Activated CD8-positive, alpha-beta memory T cell treated with anti-CD3 and anti-CD28 coated beads, Interleukin-2, amount 10 ng/mL, durations not matched to agents 7 days and 5 days (primary cell): ENCODE measurements at regions not wholly inside any gene's neighbourhood (a gene's known extent, or its start where the extent isn't known, plus 50 kb on each side); places are given as distances from the start of the nearest gene placed in this dataset.
A peak's percentile ranks its signal among the peaks of the same experiment; 100 is the strongest.

ENCODE experiments used
- ATAC-seq: fragments of 150-1000 bp; cut with Tn5 transposase; one replicate; pipeline ENCODE4 v1.10.0; 2021; ENCODE audit warnings: moderate library complexity
- CTCF ChIA-PET: fragments of 350-600 bp; sonication (Branson Sonifier 250); formaldehyde crosslinking; loops from one replicate; lab custom pipeline; 2021; ENCODE audit warnings: antibody characterized with exemption; lab: Charles Lee
- DNase-seq: peaks from one replicate; pipeline ENCODE4 v3.0.0-alpha.2; 2020
- H3K27ac Mint-ChIP-seq: one replicate; pipeline ENCODE4 v1.8.0; 2021; ENCODE audit warnings: mild to moderate bottlenecking, mixed read lengths
- H3K27me3 Mint-ChIP-seq: one replicate; pipeline ENCODE4 v1.8.0; 2021; ENCODE audit warnings: mixed read lengths
- H3K36me3 Mint-ChIP-seq: one replicate; pipeline ENCODE4 v1.8.0; 2021; ENCODE audit warnings: mild to moderate bottlenecking, mixed read lengths
- H3K4me1 Mint-ChIP-seq: one replicate; pipeline ENCODE4 v1.8.0; 2021; ENCODE audit warnings: mixed read lengths
- H3K4me3 Mint-ChIP-seq: one replicate; pipeline ENCODE4 v1.8.0; 2021; ENCODE audit warnings: mild to moderate bottlenecking, moderate library complexity, mixed read lengths
- H3K9me3 Mint-ChIP-seq: one replicate; pipeline ENCODE4 v1.8.0; 2022; ENCODE audit warnings: low read depth, mixed read lengths

DNA sequence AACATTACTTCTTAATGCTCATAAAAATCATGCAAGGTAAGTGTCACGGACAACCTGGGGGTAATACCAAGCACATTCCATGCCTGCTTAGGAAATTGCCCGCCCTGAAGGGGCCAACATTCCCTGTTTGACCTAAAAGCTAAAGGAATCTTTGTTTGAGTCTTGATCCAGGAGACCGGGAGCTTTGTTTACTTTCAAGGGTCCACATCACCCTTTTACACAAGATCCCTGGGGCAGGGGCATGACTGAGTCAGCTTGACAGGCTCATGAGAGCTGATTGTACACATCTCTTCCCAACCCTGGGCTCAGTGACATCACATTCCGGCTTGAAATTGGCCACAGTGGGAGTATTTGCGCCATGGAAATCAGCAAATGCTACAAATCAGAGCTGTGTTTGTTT lies 248.1 kb upstream of the HABP2 start:
- no peak for ATAC-seq
- no peaks in the 10 kb centered on the region for H3K36me3 Mint-ChIP-seq
- no peak for DNase-seq
- CTCF ChIA-PET, result no interaction called here
- H3K4me1 Mint-ChIP-seq, result no peaks in the 10 kb centered on the region
- H3K27ac Mint-ChIP-seq, result no peak overlapping the region
- H3K4me3 Mint-ChIP-seq, result no peak overlapping the region
- no peaks in the 10 kb centered on the region for H3K9me3 Mint-ChIP-seq
- H3K27me3 Mint-ChIP-seq, result peaks cover 19% of the 10 kb centered on the region

DNA sequence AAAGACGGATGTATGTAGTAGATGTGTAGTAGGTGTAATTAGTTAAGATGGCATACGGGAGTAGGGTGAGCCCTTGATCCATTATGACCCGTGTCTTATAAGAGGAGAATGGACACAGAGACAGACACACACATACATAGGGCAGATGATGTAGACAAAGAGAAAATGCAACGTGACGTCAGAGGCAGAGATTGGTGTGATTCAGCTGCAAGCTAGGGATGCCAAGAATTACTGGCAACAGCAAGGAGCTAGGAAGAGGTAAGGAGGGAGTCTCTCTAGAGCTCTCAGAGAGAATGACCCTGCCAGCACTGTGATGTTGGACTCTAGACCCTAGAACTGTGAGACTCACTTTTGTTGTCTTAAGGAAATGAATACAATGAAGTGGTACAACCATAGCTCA lies 247.0 kb upstream of the HABP2 start:
- no peaks in the 10 kb centered on the region for H3K36me3 Mint-ChIP-seq
- ATAC-seq (no peak), DNase-seq (no peak)
- CTCF ChIA-PET, result interaction anchor here (1.4 kb wide), 1 partner anchor 79 kb away, joined by 3 read pairs; no protein-coding TSS in a partner anchor
- H3K27me3 Mint-ChIP-seq, result peaks cover 19% of the 10 kb centered on the region
- no peaks in the 10 kb centered on the region for H3K4me1 Mint-ChIP-seq
- H3K9me3 Mint-ChIP-seq, result no peaks in the 10 kb centered on the region
- H3K4me3 Mint-ChIP-seq, result no peak overlapping the region
- no peak overlapping the region for H3K27ac Mint-ChIP-seq

DNA sequence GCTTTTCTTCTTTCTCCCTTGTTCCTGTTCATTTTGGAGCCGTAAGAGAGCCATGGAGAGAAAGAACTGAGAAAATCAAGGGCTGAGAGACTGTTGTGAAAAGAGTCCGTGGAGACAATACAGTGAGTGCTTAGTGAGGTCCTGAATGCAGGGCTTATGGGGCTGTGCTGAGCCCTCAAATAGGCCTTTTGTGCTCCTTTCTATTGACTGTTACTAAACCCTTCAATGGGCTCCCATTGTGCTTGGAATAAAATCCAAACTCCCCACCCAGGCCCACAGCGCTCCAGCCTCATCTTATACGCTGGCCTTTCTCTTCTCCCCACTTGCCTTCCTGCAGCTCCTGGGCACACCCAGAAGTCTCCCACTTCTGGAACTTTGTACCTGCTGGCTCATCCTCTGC lies 243.1 kb upstream of the HABP2 start:
- DNase-seq (no peak), ATAC-seq (no peak)
- peaks cover 13% of the 10 kb centered on the region for H3K27me3 Mint-ChIP-seq
- no peaks in the 10 kb centered on the region for H3K36me3 Mint-ChIP-seq
- CTCF ChIA-PET, result no interaction called here
- H3K27ac Mint-ChIP-seq, result no peak overlapping the region
- H3K9me3 Mint-ChIP-seq, result no peaks in the 10 kb centered on the region
- H3K4me3 Mint-ChIP-seq, result no peak overlapping the region
- H3K4me1 Mint-ChIP-seq, result no peaks in the 10 kb centered on the region

DNA sequence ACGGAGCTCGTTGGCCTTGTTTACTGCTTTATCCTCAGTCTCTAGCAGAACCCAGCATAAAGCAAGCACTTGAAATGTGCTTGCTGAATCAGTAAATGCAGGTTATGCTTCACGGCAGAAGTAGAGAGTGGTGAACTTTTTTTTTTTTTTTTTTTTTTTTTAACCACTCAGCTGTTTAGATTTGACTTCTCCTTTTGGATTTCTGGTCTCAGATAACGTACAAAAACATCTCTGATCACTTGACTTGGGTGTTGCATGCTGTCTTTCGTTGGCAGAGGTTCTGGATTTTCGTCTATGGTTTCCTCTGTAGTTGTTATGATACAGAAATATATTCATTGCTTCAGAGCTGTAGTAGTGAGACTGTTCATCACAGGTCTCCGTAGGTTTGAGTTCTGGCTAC lies 242.5 kb upstream of the HABP2 start:
- DNase-seq (no peak), ATAC-seq (no peak)
- Mint-ChIP-seq H3K4me1 (no peaks in the 10 kb centered on the region), H3K27me3 (peaks cover 13% of the 10 kb centered on the region), H3K36me3 (no peaks in the 10 kb centered on the region), H3K9me3 (no peaks in the 10 kb centered on the region), H3K27ac (no peak overlapping the region), H3K4me3 (no peak overlapping the region)
- CTCF ChIA-PET, result no interaction called here

DNA sequence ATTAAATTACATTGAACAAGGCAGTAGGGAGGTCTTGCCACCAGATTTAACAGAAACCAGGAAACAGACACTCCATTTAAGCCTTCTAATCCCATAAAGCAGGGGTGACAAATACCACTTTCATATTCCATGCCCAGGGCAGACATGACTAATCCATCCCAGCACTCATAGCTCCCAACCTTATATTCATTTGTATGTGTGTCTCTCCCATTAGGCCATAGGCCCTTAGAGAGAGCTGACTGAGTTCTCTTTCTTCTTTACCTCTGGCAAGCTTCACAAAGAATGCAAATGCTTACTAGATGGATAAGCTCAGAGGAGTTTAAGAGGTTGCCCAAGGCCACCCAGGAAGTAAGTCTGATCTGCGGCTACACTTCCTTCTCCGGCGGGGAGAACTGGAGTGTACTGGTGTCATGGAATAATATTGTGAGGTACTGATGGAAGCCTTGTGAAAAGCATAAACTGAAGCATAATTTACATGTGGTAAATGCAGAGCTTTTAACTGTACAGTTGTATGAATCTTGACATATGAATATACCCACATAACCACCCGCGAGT lies 239.7 kb upstream of the HABP2 start:
- ATAC-seq (no peak), DNase-seq (no peak)
- Mint-ChIP-seq H3K27me3 (peaks cover 9% of the 10 kb centered on the region), H3K36me3 (no peaks in the 10 kb centered on the region), H3K27ac (no peak overlapping the region), H3K4me3 (no peak overlapping the region), H3K4me1 (no peaks in the 10 kb centered on the region), H3K9me3 (peaks cover 3% of the 10 kb centered on the region)
- CTCF ChIA-PET, result no interaction called here

DNA sequence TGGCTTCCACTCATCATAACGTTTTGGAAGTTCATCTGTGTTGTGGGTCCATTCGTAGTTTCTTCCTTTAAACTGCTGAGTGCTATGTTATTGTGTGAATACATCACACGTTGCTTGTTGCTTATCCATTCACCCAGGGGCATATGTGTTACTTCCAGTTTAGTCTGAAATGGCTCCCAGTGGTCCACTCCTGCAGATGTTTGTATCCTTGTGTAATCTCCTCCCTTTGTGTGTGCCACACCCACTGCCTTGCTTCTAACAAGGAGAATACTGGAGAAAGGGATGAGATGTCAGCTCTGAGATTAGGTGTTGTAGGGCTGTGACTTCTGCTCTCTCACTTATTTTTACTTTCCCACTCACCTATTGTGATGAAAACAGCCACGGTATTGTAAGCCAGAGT lies 239.1 kb upstream of the HABP2 start:
- H3K27ac Mint-ChIP-seq, result no peak overlapping the region
- DNase-seq (no peak), ATAC-seq (no peak)
- H3K9me3 Mint-ChIP-seq, result peaks cover 3% of the 10 kb centered on the region
- no peaks in the 10 kb centered on the region for H3K4me1 Mint-ChIP-seq
- H3K4me3 Mint-ChIP-seq, result no peak overlapping the region
- peaks cover 9% of the 10 kb centered on the region for H3K27me3 Mint-ChIP-seq
- H3K36me3 Mint-ChIP-seq, result no peaks in the 10 kb centered on the region
- CTCF ChIA-PET, result no interaction called here

DNA sequence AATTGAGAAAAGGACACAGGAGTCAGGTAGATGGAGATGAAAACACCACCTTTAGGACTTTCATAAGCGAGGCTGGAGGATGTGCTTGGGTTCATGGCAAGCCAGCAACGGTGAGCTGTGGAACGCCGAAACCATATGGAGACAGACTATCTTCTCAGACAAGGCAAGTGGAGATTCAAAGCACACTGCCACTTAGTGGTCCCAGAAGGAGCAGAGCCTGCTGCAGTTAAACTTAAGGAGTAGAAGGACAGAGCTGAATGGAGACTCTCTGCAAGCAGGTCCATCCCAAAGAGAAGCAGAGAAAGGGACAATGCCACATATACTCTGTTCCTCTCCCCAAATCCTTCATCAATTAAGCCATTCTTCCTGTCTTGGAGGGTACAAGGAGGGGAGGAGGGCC lies 236.3 kb upstream of the HABP2 start:
- H3K27ac Mint-ChIP-seq, result no peak overlapping the region
- DNase-seq (no peak), ATAC-seq (no peak)
- H3K4me3 Mint-ChIP-seq, result no peak overlapping the region
- H3K9me3 Mint-ChIP-seq, result peaks cover 3% of the 10 kb centered on the region
- H3K27me3 Mint-ChIP-seq, result no peaks in the 10 kb centered on the region
- CTCF ChIA-PET, result no interaction called here
- H3K36me3 Mint-ChIP-seq, result no peaks in the 10 kb centered on the region
- no peaks in the 10 kb centered on the region for H3K4me1 Mint-ChIP-seq

DNA sequence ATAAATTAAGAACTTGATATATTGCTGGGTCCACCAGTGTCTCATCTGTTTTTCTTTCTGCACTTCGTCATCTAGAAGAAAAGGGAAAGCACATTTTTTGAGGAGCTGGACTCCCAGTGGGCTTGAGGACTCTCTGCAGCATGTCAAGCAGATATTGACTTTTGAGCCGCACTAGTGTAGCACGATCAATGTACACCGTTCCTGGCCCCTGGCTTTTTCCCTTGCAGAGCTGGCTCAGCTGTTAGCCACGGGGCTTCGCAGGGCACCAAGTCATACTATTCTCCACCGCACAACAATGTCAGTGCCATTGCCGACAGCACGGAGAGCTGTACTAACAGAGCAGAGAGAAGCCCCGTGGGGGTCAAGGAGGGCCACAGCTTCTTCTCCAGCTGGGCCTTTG lies 235.4 kb upstream of the HABP2 start:
- peaks cover 5% of the 10 kb centered on the region for H3K27me3 Mint-ChIP-seq
- H3K9me3 Mint-ChIP-seq, result peaks cover 3% of the 10 kb centered on the region
- no peak overlapping the region for H3K27ac Mint-ChIP-seq
- H3K4me3 Mint-ChIP-seq, result no peak overlapping the region
- CTCF ChIA-PET, result no interaction called here
- no peaks in the 10 kb centered on the region for H3K36me3 Mint-ChIP-seq
- no peak for DNase-seq
- no peak for ATAC-seq
- no peaks in the 10 kb centered on the region for H3K4me1 Mint-ChIP-seq

DNA sequence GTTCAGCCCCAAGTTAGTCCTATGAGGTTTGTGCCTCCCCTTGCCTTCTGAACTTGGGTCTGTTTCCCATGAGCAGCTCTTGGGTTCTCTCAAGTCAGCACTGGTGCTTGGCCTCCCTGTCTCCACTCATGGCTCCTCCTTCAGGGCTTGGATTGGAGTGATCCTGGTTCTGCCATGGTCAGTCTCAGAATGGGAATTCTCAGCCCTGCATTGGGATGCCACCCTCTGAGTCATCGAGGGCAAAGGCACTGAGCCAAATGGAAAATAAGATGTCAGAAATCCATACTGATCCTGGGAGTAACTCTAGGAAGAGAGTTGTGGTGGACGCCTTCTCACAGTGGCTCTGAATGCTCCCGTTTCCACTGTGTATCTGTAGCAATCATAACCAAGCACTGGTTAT lies 233.4 kb upstream of the HABP2 start:
- CTCF ChIA-PET, result no interaction called here

DNA sequence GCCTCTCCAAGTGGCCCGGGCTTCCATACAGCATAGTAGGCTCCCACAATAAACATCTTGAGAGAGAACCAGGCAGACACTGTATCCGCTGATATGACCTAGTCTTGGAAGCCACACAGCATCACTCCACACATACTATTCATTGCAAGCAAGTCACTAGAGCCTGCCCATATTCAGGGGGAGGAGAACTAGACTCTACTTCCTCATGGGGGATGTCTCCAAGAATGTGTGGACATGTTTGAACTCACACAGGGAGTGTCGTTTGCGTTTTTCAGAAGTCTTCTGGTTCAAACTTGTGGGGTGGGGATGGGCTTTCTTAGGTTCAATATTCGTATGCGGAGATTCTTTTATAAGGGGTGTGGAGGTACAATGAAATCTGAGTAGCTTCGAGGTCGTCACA lies 232.6 kb upstream of the HABP2 start:
- H3K27me3 Mint-ChIP-seq, result peaks cover 10% of the 10 kb centered on the region
- DNase-seq (no peak), ATAC-seq (no peak)
- peaks cover 3% of the 10 kb centered on the region for H3K9me3 Mint-ChIP-seq
- H3K27ac Mint-ChIP-seq, result no peak overlapping the region
- H3K4me1 Mint-ChIP-seq, result no peaks in the 10 kb centered on the region
- CTCF ChIA-PET, result no interaction called here
- H3K36me3 Mint-ChIP-seq, result no peaks in the 10 kb centered on the region
- H3K4me3 Mint-ChIP-seq, result no peak overlapping the region

More for the DNA sequence above, 233.4 kb upstream of the HABP2 start:
- Mint-ChIP-seq H3K4me1 (no peaks in the 10 kb centered on the region), H3K27ac (no peak overlapping the region), H3K36me3 (no peaks in the 10 kb centered on the region), H3K27me3 (peaks cover 9% of the 10 kb centered on the region), H3K4me3 (no peak overlapping the region), H3K9me3 (peaks cover 3% of the 10 kb centered on the region)
- ATAC-seq (no peak), DNase-seq (no peak)

DNA sequence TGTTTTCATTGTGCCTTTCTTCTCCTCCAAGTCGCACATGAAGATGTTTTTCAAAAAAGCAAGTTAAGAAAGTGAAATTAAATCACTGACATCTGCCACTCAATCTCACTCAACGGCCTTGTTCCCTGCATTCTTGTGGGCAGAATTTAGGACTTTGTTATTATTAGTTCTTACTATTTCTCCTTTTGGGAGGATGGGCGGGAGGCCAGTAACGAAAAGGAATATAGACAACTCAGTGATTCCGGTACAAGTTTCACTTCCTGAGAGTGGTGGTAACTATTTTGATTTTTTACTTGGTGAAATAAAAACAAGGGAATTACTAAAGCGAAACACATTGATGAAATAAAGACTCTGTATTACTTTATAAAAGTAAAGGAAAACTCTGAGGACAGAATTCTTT lies 231.9 kb upstream of the HABP2 start:
- H3K9me3 Mint-ChIP-seq, result peaks cover 3% of the 10 kb centered on the region
- no peak for DNase-seq
- H3K27ac Mint-ChIP-seq, result no peak overlapping the region
- H3K27me3 Mint-ChIP-seq, result peaks cover 10% of the 10 kb centered on the region
- no peak overlapping the region for H3K4me3 Mint-ChIP-seq
- H3K4me1 Mint-ChIP-seq, result peaks cover under 1% of the 10 kb centered on the region
- no peaks in the 10 kb centered on the region for H3K36me3 Mint-ChIP-seq
- CTCF ChIA-PET, result no interaction called here
- ATAC-seq, result no peak

DNA sequence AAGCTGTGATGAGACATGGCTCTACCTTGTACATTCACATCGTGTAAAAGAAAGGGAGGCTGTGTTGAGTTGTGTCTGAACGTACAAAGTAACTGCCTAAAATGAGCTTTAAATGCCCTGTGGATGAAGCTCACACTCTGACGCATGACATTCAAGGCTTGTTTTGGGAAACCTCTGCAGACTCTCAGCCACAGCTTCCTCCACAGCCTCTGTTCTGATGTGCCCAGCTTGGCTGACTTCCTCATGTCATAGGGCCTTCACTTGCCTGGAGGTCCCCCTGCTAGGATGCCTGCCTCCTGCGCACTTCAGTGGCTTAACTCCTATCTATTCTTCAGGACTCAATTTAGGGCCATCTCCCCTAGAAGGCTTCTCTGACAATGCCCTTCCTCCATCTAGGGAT lies 230.0 kb upstream of the HABP2 start:
- Mint-ChIP-seq H3K4me1 (peaks cover 5% of the 10 kb centered on the region), H3K27ac (no peak overlapping the region), H3K4me3 (no peak overlapping the region), H3K36me3 (no peaks in the 10 kb centered on the region), H3K9me3 (no peaks in the 10 kb centered on the region), H3K27me3 (peaks cover 12% of the 10 kb centered on the region)
- DNase-seq (no peak), ATAC-seq (no peak)
- CTCF ChIA-PET, result interaction anchor here (0.5 kb wide), 1 partner anchor 249 kb away, joined by 3 read pairs; no protein-coding TSS in a partner anchor

DNA sequence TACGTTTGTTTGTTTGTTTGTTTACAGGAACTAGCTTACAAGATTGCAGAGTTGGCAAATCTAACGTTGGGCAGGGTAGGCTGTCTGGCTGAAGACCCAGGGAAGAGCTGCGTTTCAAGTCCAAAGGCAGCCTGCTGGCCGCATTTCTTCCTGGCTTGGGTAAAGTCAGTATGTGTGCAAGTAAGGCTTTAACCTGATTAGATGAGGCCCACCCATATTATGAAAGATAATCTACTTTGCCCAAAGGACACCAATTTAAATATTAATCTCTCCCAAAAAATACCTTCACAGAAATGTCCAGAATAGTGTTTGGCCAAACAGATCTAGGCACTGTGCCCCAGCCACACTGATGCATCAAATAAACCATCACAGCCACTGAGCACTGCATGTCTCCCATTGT lies 228.9 kb upstream of the HABP2 start:
- DNase-seq (no peak), ATAC-seq (no peak)
- no peak overlapping the region for H3K4me3 Mint-ChIP-seq
- H3K27ac Mint-ChIP-seq, result no peak overlapping the region
- CTCF ChIA-PET, result no interaction called here
- no peaks in the 10 kb centered on the region for H3K9me3 Mint-ChIP-seq
- H3K27me3 Mint-ChIP-seq, result peaks cover 12% of the 10 kb centered on the region
- H3K4me1 Mint-ChIP-seq, result peaks cover 5% of the 10 kb centered on the region
- H3K36me3 Mint-ChIP-seq, result no peaks in the 10 kb centered on the region

DNA sequence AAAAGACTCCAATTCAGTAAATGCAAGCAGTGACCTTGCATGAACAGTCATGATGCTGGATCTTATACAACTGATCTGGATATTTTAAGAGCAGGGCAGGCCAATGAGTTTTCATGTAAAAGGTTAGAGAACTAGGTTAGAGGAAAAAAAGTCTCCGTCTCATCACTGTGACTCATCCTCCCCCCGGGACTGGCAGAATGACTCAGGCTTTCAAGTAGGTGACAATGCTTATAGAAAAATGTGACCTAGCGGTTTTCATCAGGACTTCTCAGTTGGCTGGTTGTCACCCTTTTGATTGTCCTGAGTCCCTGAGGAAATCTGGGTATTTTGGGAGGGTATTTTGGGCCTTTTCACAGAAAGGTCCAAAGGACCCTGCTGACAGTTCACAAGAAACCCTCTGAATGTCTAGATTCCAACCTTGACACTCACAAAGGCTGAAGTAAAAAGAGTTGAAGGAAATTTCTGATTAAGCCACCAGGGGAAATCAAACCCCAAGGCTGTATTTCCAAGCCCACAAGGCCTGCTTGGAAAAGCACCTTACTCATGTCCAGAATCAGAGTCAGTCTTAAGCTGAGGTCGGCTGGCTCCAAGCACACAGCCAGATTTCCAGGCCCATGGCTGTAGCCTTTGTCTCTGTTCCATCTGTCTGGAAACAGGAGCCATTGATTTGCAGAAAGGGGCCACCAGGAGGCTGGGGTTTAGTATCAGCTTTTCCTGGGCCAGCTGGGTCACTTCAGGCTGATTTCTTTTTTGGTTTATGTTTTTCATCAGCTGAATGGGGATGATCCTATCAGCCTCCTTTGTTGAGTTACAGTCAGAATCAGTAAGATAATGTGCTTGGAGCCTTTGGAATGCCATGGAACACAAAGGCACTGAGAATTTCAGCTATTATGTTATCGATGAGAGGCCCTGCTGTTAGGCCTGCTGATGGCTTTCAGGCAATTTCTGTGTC lies 226.4 kb upstream of the HABP2 start:
- Mint-ChIP-seq H3K4me3 (no peak overlapping the region), H3K9me3 (no peaks in the 10 kb centered on the region), H3K27ac (no peak overlapping the region), H3K4me1 (peaks cover 5% of the 10 kb centered on the region), H3K36me3 (no peaks in the 10 kb centered on the region), H3K27me3 (peaks cover 15% of the 10 kb centered on the region)
- CTCF ChIA-PET, result interaction anchor here (1.0 kb wide), 1 partner anchor 59 kb away, joined by 3 read pairs; no protein-coding TSS in a partner anchor
- peak; percentile 65 for ATAC-seq
- peak; percentile 48 for DNase-seq
